HK-2 (cell line): ENCODE measurements at regions not wholly inside any gene's neighbourhood (a gene's known extent, or its start where the extent isn't known, plus 50 kb on each side); places are given as distances from the start of the nearest gene placed in this dataset.

Experiments
- DNase-seq: peaks from one replicate; pipeline ENCODE4 v3.0.0-alpha.2; 2018; ENCODE audit not compliant: unreplicated experiment

GRCh38 chr1:106754957-106755356 lies 301.5 kb upstream of the PRMT6 start:
- no peak for DNase-seq

GRCh38 chr1:106755682-106756406 lies 300.6 kb upstream of the PRMT6 start:
- DNase-seq = peak; percentile 6

GRCh38 chr1:106756752-106757151 lies 299.7 kb upstream of the PRMT6 start:
- no peak for DNase-seq

GRCh38 chr1:106768077-106768476 lies 288.4 kb upstream of the PRMT6 start:
- DNase-seq = no peak

GRCh38 chr1:106768501-106768900 lies 288.0 kb upstream of the PRMT6 start:
- DNase-seq = no peak

GRCh38 chr1:106773206-106773605 lies 283.3 kb upstream of the PRMT6 start:
- no peak for DNase-seq

- no peak for DNase-seq
These were observed 276.4 kb upstream of the PRMT6 start for GRCh38 chr1:106780066-106780465.

GRCh38 chr1:106780806-106781569 lies 275.5 kb upstream of the PRMT6 start:
- DNase-seq = no peak

- DNase-seq = no peak
These were observed 271.3 kb upstream of the PRMT6 start for GRCh38 chr1:106785176-106785575.

GRCh38 chr1:106787520-106787919 lies 269.0 kb upstream of the PRMT6 start:
- no peak for DNase-seq

GRCh38 chr1:106789686-106790085 lies 266.8 kb upstream of the PRMT6 start:
- no peak for DNase-seq

GRCh38 chr1:106791041-106791440 lies 265.4 kb upstream of the PRMT6 start:
- DNase-seq = no peak

- DNase-seq = no peak
These were observed 262.8 kb upstream of the PRMT6 start for GRCh38 chr1:106793651-106794050.

- no peak for DNase-seq
These were observed 257.5 kb upstream of the PRMT6 start for GRCh38 chr1:106798991-106799390.

- no peak for DNase-seq
These were observed 254.3 kb upstream of the PRMT6 start for GRCh38 chr1:106802181-106802580.

- no peak for DNase-seq
These were observed 242.1 kb upstream of the PRMT6 start for GRCh38 chr1:106814418-106814817.

- no peak for DNase-seq
These were observed 238.9 kb upstream of the PRMT6 start for GRCh38 chr1:106817575-106817974.

GRCh38 chr1:106831511-106831910 lies 225.0 kb upstream of the PRMT6 start:
- peak; percentile 3 for DNase-seq

GRCh38 chr1:106836708-106837107 lies 219.8 kb upstream of the PRMT6 start:
- no peak for DNase-seq

- DNase-seq = no peak
These were observed 213.0 kb upstream of the PRMT6 start for GRCh38 chr1:106843518-106843917.

GRCh38 chr1:106846656-106847055 lies 209.8 kb upstream of the PRMT6 start:
- DNase-seq = no peak

GRCh38 chr1:106861110-106861509 lies 195.4 kb upstream of the PRMT6 start:
- no peak for DNase-seq

- DNase-seq = no peak
These were observed 187.6 kb upstream of the PRMT6 start for GRCh38 chr1:106868828-106869227.
